GM18505 (cell line): ENCODE measurements at regions not wholly inside any gene's neighbourhood (a gene's known extent, or its start where the extent isn't known, plus 50 kb on each side); places are given as distances from the start of the nearest gene placed in this dataset.

Experiments
- ATAC-seq: cut with Tn5 transposase; IDR thresholded peaks from one replicate; pipeline ENCODE4 v1.9.1; 2021; ENCODE audit not compliant: unreplicated experiment
- POLR2A ChIP-seq: IDR thresholded peaks from 4 replicates; pipeline ENCODE4 v1.6.1; 2011; ENCODE audit warnings: borderline replicate concordance; ENCODE audit not compliant: insufficient read depth, insufficient read length; ENCODE audit errors: extremely low read depth

- ATAC-seq = no peak
- no peak for TF ChIP-seq POLR2A
Measured at GRCh38 chr2:385785-386184, 97.9 kb upstream of the ALKAL2 start.

GRCh38 chr2:385061-385460, 97.2 kb upstream of the ALKAL2 start:
- TF ChIP-seq POLR2A = no peak
- no peak for ATAC-seq

- ATAC-seq = no peak
- TF ChIP-seq POLR2A = no peak
Measured at GRCh38 chr2:383888-384287, 96.0 kb upstream of the ALKAL2 start.

- no peak for ATAC-seq
- no peak for TF ChIP-seq POLR2A
Measured at GRCh38 chr2:383178-383577, 95.3 kb upstream of the ALKAL2 start.

GRCh38 chr2:382728-383022, 94.8 kb upstream of the ALKAL2 start:
- no peak for TF ChIP-seq POLR2A
- ATAC-seq = no peak

- TF ChIP-seq POLR2A = no peak
- ATAC-seq = no peak
Measured at GRCh38 chr2:381941-382727, 94.2 kb upstream of the ALKAL2 start.

- ATAC-seq = no peak
- no peak for TF ChIP-seq POLR2A
Measured at GRCh38 chr2:381181-381580, 93.3 kb upstream of the ALKAL2 start.

- TF ChIP-seq POLR2A = no peak
- no peak for ATAC-seq
Measured at GRCh38 chr2:380772-381171, 92.9 kb upstream of the ALKAL2 start.

GRCh38 chr2:380221-380620, 92.3 kb upstream of the ALKAL2 start:
- no peak for ATAC-seq
- no peak for TF ChIP-seq POLR2A

GRCh38 chr2:379778-380177, 91.9 kb upstream of the ALKAL2 start:
- no peak for TF ChIP-seq POLR2A
- ATAC-seq = no peak

GRCh38 chr2:378364-378763, 90.5 kb upstream of the ALKAL2 start:
- no peak for ATAC-seq

GRCh38 chr2:377414-377813, 89.5 kb upstream of the ALKAL2 start:
- no peak for TF ChIP-seq POLR2A
- ATAC-seq = no peak

More at GRCh38 chr2:378364-378763, 90.5 kb upstream of the ALKAL2 start:
- no peak for TF ChIP-seq POLR2A

GRCh38 chr2:375956-376307, 88.0 kb upstream of the ALKAL2 start:
- TF ChIP-seq POLR2A = no peak
- ATAC-seq = no peak

GRCh38 chr2:375270-375955, 87.5 kb upstream of the ALKAL2 start:
- no peak for TF ChIP-seq POLR2A
- ATAC-seq = no peak
